Superior temporal gyrus (tissue), 1 donor: ENCODE measurements at regions not wholly inside any gene's neighbourhood (a gene's known extent, or its start where the extent isn't known, plus 50 kb on each side); places are given as distances from the start of the nearest gene placed in this dataset.

Experiments
- DNase-seq: peaks from one replicate; pipeline ENCODE4 v3.0.0-alpha.2; 2016; ENCODE audit errors: extremely low spot score

DNA sequence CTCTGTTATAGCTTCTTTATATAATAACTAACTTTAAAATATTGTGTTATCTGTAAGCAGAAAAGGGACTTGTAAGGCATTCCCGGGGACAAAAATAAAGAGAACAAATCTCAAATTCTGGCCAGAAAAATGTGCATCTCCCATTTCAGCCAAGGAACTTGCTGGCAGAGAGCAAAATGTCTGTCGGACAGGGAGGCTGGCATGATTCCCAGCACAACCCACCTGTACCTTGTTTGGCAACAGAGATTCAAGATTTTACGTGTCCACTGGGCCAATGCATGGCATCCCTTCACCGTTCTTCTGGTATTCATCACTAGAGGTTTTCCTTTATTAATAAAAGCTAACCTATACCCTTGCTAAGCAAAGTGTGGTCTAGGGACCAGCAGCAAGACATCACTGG lies 566.6 kb downstream of the PSAT1 start:
- no peak for DNase-seq

DNA sequence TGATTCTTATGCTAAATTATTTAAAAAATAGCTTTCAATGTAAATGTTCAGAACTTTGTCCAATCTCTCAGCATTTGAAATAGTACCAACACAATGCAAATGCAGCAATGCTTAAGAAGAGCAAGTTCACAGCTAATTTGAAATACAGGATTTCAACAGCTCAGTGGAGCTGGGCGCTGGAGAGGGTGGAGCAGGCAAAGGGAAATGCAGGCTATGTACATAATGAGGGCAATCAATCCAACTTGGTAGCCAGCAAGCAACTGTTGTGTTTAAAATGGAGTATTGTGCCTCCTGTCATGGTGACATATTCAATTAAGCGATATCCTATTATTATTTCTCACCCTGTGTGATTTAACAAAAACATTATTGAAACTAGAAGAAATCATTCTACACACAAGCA lies 568.8 kb downstream of the PSAT1 start:
- DNase-seq, result no peak

DNA sequence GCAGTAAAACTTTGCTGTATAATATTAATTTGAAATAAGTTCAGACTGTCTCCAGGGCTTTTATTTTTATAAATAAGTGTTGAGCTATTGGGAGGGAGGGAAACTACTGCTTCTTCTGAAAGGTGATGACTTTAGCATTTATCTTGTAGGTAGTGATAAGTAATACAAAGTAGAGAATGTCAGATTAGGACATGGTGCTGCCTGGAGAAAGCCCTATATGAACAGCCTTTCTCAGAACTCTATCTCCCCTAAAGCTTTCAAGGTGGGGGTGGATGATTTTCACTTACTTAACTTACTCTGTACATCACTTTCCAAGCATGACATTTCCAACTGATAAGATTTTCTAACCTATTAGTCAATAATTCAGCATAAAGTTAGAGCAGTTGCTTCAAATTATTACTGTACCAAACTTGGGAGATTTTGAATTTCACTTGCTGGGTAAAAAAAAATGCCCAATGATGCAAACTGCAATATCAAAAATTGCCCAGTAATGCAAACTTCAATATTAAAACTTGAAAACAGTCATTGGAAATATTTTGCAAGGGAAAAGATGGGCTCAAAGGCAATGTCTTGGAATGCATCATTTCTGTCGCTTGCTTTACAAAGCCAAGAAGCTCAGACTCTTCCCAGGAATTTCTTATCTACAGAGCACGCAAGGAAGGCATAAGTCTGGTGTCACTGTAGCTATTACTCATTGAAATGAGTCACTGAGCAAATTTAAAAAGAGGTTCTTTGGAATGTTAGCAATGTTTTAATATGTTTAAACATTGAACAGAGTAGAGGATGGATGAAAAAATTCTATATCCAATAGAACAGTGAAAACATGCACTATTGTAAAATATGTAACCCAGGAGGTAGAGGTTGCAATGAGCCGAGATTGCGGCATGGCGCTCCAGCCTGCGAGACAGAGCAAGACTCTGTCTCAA lies 569.5 kb downstream of the PSAT1 start:
- DNase-seq, result peak; percentile 21

DNA sequence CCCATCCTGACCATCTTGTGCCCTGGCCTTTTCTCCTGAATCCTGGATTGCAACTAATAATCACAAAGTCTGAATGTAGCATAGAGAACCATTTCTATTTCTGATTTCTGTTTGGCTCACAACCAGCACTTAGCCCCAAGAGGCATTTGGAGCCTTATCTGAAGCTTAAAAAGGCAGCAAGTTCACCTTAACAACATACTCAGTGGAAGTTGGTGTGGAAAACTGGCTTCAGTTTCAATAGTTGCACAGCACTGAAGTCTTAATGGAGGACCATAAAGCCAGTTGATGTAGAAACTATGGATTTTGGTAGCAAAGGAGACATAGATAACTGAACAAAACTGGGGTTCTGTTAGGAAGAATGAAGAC lies 574.1 kb downstream of the PSAT1 start:
- DNase-seq, result no peak

DNA sequence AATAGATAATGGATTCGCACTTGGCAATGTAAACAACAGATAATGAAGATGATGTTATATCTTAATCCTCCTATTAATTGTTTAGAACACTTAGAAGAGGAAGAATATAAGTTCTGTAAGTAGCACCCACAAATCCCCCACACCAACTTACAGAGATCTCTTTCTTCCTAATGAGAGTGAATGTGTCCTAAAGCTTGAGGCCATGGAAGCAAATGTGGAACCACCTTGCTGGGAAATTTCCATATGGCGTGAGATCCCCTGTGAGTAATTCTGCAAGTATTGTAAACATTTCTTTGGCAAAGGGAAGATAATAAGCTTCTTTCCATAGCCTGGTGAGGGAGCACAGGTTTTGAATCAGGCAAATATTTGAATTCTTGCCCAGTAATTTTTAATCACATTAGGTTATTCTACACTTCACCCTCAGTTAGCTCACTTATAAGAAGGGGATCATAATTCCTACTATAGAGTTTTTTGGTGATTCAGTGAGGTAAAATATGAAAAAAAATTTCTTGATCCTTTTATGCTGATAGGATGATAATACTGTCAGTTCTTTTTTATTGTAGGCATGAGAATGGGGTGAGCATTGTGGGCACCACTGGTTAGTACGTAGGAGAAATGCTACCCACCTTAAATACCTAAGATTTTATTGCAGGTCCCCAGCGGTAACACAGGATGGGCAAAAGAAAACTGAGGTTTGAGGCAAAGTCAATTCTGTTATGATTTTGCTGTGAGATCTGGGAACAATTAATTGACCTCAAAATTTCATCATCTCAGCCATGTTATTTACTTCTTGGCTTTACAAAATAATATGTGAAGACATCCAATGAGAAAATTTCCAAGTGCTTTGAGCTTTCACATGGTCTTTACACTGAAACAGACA lies 574.8 kb downstream of the PSAT1 start:
- no peak for DNase-seq

DNA sequence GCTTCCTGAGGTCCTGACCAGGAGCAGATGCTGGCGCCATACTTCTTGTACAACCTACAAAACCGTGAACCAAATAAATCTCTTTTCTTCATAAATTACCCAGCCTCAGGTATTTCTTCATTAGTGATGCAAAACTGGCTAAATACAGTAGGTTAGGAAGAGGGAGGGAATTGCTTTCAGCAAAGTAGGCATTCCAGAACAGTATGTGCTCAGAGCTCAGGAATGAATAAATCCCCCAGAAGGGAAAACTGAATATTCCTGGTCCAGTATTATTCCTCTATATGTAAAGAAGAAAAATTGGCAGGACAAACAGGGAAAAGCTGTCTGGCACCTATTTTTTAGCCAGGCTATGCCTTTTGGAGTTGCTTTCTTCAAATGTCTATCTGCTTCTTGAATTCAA lies 577.1 kb downstream of the PSAT1 start:
- DNase-seq, result no peak

DNA sequence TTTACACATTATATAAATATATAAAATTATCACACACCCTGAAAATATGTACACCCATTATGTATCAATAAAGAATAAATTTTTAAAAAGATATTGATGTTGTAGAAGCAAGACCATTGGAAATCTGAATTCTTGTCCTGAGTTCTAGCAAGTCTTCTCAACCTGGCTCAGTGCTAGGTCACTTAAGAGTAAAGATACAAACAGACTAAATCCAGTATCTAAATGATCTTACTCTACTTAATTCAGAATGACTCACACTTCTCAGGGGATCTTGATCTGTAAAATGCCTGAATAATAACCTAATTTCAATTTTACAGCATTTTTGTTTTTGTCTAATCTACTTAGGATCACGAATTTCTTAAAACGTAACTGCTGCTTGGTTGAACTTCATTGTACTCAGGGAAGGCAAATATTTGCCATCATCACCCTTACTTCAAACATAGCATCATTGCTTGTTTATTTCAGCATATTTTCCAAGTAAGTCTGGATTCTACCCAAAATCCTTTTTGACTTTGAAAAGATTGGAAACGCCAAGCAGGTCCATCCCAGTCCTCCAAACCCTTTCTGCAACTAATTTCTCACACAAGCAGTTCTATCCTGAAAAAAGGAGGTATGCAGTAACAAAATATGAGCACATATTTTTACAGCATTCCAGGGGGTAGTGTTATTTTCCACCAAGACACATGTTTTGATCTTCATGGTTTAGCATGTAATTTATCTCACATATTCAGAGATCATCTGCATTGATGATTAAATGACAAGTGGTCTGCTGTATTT lies 582.6 kb downstream of the PSAT1 start:
- DNase-seq, result no peak

DNA sequence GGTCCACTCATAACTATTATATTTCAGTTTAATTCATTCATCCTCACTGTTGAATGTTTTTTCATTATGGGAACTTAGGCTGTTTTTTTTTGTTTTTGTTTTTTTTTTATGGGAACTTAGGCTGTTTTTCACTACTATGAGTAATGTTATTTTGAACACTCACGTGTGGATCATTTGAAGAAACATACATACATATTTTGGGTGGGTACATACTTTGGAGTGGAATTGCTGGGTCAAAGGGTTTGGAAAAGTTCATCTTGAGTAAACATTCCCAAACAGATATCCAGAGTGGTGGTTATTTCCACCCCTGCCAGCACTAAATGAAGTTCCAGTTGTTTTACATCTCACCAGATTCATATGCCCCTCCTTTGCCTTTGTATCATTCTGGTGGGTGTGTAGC lies 584.4 kb downstream of the PSAT1 start:
- no peak for DNase-seq

DNA sequence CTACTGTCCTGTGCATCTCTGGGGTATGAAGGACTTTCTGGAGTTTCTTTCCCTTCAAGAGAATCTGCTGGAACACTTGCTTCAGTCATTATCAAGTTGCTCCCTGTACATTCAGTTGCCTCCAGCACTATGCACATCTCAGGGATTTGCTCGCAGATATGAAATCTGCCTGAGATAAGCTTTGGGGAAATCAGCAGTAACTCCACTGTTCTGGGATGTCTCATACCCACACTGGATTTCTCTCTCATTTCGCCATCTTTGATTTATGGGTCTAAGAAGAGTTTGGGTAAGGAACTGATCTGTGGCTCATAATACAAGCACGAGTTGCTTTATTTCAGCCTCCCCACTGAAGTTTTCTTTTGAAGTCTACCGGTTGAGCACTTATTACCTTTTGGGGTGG lies 585.6 kb downstream of the PSAT1 start:
- no peak for DNase-seq

DNA sequence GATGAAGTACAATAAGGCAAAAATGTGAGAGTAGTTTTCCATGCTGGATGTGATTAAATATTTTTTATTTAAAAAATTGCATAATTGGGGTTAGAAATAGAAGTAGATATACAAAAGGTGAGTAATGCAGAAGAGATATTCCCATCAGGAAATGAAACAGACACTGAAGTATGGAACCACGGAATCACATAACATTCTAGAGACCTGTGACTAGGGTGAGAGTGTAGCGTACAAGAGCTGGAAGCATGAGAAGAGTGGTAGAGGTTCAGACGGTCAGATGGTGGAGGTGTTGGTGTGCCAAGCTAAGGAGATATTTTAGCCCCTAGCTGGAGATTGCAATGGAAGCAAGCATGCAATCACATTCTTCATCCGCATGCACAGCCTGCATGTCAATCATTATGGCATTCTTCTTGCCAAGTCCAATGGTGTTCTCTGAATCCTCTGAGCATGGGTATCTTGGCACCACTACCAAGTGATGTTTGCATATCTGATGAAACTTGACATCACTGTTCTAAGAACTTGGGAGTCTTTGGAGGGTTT lies 587.8 kb downstream of the PSAT1 start:
- DNase-seq, result no peak

DNA sequence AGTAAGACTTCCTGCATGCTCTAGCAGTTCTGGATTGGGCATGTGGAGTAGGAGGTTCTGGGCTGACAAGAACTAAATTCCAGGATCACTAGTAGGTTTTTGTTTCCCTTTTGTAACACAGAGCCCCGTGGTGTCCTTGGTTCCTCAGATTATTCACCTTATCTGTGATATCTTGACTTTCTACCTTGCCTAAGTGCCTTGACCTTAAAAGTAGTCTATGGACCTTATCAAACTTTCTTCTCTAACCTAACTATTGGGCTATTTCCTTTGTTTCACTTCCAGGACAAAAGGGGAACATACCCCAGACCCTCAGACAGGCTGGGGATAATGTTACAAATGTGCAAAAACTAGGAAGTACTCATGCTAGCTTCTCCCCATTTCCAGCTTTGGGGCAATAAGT lies 595.3 kb downstream of the PSAT1 start:
- no peak for DNase-seq

DNA sequence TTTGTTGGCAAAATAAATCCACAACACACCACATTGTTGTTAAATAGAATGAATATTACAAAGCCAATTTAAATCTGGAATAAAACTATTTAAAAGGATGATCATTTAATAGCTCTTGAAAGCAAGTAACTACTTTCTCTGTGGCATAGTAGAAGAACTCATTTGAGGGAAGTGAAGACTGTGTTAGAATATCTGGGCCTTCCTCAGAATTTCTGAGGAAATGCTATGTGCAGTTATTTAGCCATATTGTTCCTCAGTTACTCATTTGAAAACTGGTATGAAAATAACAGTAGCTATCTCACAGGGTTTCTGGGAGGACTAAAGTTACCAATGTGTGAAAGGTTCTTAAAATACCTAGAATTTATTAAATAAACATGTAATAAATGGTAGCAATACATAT lies 595.8 kb downstream of the PSAT1 start:
- DNase-seq, result no peak

DNA sequence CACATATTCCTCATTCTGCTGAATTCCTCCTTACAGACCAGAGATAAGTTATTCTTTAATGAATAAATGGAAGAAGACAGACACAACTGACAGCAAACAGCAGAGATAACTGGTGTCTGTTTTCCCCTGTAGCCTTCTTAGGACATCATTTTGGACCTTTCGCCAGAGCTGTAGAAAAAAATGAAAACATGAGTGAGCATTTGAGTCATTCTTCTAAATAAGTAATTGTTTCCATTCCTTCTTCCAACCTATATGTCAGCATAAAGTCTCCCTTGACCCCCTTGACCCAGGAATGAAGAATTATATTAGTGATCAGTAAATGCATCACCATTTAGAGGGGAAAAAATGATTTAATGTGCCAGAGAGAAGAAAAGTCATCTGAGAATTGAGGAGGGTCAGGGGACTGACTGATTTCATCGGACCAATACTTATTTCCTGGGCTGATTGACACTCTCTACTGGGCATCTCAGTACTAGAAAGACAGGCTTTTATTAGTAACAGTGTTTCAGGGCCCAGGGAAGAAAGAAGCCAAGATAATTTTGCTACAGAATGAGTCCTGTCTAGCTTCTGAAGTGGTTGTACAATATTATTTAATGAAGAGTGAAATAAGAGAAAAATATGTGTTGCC lies 597.0 kb downstream of the PSAT1 start:
- no peak for DNase-seq

DNA sequence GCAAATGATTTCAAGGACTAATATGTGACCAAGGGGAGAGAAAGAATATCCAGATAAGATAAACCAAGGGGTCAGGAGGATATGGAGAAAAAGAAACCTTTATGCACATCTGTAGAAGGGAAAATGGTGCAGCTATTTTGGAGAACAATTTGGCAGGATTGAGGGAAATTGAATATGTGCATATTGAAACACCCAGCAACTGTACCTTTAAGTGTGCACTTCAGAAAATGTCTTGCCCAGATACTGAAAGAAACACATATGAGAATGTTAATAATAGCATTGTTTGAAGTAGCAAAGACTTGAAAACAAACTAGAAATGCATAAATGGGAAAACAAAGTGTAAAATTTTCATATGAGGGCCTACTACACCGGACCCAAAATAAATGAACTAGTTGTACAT lies 599.6 kb downstream of the PSAT1 start:
- no peak for DNase-seq

DNA sequence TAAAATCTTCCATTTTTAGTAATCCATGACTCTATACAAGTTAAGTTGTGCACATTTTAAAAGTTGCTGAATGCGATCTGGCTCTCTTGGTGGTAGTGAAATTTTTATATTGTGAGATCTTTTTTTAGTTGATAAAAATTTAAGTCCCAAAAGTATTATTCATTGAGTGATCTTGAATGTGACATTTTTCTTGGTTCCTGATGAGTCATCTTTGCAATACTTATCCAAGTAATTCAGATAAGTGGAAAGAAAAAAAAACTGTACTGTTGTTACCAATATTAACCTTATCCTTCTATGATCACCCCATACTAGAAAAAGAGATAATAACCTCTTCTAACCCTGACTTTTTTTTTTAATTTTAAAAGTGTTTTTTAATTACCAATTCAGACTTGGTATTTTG lies 601.3 kb downstream of the PSAT1 start:
- DNase-seq, result no peak

DNA sequence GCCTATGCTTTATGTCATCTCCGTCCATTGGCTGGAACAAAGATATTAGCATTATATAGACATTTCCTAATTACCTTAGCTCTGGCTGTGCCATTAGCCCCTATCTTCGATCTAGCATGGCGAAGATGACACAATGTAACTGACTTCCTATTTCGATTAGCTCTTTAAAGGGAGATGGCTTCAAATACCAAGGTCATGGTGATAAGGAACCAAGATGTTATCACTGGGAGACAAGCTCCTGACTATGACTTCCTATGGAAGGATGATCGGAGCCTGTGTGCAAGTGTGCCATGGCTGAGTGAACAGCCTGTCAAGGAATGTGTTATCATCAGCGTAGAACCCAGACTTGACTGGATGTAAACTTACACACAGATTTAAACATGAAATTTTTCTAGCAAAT lies 602.1 kb downstream of the PSAT1 start:
- DNase-seq, result no peak

DNA sequence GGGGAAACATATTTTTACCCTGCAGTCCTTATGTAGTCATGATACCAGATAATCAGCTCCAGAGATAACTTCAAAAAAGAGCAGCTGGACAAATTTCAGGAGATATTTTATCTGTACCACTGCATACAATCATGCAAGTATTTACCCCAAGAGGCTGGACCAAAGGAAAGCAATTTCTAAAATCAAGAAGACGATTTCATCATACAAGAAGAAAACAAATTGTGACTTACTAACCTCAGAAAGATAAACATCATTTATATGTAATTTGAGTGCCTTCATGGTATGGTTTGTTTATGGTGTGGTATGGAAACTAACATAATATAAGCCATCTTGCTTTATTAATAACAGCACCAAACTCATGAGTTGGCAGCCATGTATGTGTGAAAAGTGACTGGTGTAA lies 603.6 kb downstream of the PSAT1 start:
- DNase-seq, result no peak

DNA sequence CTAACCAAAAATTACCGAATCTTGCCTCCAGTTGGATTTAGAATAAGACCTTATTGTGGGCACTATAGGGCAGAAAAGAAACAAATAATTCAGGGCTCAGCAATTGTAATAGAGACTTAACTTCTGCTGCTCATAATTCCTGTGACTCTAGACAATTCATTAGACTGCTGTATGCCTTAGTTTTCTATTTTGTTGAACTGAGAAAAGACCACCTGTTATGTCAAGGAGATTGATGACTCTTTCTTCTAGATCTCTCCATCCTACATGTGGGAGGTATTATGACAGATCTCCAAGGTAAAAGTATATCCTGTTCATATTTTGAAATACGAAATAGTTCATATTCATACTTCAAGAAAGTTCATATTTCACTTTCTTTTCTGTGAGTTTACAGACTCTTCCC lies 605.1 kb downstream of the PSAT1 start:
- no peak for DNase-seq

DNA sequence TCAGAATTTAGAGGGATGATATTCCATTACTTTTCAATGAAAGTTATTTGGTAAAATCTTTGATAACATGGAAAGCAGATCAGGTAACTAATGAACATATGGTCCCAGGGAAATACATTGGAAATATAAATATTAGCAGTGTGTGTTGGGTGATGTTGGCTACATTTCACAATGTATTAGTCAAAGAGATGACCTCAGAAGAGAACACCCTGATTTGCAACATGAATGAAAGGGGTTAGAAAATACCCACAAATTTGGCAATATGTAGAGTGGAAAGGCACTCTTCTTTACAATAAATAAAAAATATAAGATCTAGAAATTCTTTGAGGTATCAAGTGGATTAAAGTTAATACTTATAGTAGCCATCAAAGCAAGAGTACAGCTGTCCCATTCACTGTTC lies 606.7 kb downstream of the PSAT1 start:
- DNase-seq, result no peak

DNA sequence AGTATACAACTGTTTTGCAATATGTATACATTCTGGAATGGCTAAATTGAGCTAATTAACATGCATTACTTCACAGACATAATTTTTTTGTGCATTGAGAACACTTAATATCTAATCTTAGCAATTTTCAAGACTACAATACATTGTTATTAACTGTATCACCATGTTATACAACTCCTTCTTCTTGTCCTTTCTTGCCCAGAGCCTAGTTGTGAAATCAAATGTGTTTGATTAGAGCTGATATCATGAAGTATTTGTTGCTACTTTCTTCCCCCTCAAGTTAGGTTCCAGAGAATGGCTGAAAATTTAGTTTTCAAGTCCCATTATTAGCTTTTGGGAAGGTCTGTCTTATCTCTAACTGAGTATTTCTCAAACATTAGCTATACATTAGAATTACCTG lies 607.8 kb downstream of the PSAT1 start:
- DNase-seq, result no peak

DNA sequence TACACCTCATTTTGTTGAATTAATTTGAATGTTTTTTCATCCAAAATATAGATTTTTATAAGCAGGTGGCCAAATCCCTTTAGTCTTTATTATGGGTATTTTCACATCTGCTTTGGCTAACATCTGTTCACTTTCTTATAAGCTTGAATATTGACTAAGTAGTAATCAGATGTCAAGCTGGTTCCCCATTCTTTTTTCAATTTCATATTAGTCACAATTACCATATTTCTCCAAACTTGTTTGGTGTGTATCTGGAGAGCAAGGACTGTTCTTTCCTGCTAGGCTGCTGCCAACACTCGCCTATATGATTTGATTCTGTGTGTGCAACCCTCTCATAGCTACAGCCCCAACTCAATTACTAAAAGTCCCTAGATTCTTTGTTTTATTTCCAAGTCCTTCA lies 608.5 kb downstream of the PSAT1 start:
- no peak for DNase-seq
